Brain pericyte (primary cell): ENCODE measurements at regions not wholly inside any gene's neighbourhood (a gene's known extent, or its start where the extent isn't known, plus 50 kb on each side); places are given as distances from the start of the nearest gene placed in this dataset.

Experiments used
- DNase-seq: peaks from one replicate; pipeline ENCODE4 v3.0.0-alpha.2; 2012; ENCODE audit warnings: low read depth, low spot score

- no peak for DNase-seq
These were observed 944.8 kb upstream of the CNTNAP5 start for GRCh38 chr2:123080331-123080730.

DNA sequence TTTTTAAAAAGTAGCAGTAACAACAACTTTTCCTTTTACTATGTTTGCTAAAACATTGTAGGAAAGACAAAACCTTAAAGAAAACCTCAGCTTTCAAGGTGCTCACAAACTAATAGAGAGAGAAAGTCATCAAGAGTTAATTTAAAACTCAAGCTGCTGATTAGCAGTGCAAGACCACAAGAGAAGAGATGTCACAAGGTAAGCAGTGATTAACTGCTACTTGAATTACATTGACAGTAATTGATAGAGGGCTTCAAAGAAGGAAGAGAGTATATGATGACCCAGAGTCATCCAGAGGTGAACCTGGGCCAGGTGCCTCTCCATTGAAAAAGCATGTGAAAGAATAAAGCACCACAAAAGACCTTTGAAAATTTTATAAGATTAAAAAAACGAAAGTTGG, 939.6 kb upstream of the CNTNAP5 start:
- no peak for DNase-seq

DNA sequence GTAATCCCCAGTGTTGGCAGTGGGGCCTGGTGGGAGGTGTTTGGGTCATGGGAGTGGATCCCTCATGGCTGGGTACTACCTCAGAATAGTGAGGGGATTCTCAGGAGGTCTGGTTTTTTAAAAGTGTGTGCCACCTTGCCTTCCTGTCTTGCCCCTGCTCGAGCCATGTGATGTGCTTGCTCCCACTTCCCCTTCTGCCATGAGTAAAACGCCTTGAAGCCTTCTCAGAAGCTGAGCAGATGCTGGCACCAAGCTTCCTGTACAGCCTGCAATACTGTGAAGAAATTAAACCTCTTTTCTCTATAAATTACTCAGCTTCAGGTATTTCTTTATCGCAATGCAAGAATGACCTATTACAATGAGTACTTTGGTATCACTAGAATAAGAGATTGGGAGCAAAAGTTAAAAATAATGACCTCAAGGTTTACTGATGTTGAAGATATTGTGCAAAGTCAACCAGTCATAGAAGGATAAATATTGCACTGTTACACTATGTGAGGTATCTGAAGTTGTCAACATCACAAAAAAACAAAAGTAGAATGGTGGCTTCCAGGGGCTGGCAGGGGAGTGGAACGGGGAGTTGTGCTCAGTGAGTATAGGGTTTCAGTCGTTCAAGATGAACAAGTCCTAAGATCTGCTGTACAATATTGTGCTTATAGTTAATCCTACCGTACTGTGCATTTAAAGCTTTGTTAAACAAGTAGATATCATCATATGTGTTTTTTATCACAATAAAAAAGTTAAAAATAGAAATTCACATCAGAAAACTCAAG, 938.3 kb upstream of the CNTNAP5 start:
- DNase-seq, result no peak

DNA sequence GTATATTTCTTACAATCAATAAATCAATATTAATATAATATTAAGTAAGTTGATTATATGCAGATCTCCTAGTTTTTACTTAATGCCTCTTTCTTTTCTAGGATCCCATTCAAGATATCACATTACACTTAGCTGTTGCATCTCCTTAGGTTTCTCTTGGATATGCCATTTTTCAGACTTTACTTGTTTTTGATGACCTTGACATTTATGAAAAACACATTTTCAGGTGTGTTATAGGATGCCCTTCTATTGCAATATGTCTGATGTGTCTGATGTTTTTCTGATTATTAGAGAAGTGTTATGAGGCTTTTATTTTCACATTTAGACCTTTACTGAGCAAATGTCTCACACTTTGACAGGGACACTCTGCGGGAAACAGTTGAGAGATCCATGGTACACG, 933.6 kb upstream of the CNTNAP5 start:
- no peak for DNase-seq

- DNase-seq, result no peak
These were observed 931.9 kb upstream of the CNTNAP5 start for GRCh38 chr2:123093199-123093598.

- DNase-seq, result no peak
These were observed 929.8 kb upstream of the CNTNAP5 start for GRCh38 chr2:123095219-123095835.

GRCh38 chr2:123098619-123099018, 926.5 kb upstream of the CNTNAP5 start:
- DNase-seq, result no peak

DNA sequence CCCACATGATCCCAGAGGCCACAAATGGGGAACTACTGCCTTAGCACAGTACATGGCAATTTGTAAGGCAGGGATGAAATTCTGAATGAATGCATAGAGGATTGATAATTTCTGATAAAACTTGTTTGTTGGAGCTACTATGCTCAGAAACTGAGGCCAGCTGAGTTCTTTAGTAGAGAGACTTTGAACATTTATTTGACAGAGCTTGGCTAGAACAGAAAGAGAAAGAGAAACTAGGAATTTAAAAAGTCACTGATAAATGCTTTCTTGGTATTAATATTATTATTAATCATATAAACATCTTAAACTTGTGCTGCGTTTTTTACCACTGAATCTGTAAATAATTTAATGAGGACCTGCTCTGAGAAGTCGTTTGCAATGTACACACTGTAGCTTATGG, 923.7 kb upstream of the CNTNAP5 start:
- DNase-seq, result no peak

GRCh38 chr2:123103902-123104301, 921.2 kb upstream of the CNTNAP5 start:
- no peak for DNase-seq

GRCh38 chr2:123116595-123116994, 908.5 kb upstream of the CNTNAP5 start:
- no peak for DNase-seq

DNA sequence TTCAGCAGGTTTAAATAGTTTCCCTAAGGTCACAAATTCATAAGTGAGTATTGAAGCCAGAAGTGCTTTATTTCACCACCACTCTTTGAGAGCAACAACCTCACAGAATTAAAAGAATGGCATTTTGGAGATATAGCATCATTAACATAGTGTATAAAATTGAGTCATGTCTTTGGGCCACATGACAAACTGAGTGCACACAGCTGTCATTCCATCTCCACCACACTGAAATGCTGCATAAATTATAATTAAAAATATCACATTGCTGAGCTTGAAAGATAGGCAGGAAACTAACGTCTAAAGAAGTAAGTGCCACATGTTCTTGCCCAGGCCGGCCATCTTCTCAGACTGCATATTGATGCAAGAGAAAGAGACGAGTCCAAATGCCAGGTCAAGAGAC, 897.9 kb upstream of the CNTNAP5 start:
- DNase-seq, result no peak

GRCh38 chr2:123128951-123129350, 896.1 kb upstream of the CNTNAP5 start:
- DNase-seq, result no peak

GRCh38 chr2:123136419-123136818, 888.7 kb upstream of the CNTNAP5 start:
- DNase-seq, result no peak

- no peak for DNase-seq
These were observed 881.0 kb upstream of the CNTNAP5 start for GRCh38 chr2:123144082-123144481.

- no peak for DNase-seq
These were observed 872.0 kb upstream of the CNTNAP5 start for GRCh38 chr2:123153041-123153440.

GRCh38 chr2:123154195-123154594, 870.9 kb upstream of the CNTNAP5 start:
- no peak for DNase-seq

DNA sequence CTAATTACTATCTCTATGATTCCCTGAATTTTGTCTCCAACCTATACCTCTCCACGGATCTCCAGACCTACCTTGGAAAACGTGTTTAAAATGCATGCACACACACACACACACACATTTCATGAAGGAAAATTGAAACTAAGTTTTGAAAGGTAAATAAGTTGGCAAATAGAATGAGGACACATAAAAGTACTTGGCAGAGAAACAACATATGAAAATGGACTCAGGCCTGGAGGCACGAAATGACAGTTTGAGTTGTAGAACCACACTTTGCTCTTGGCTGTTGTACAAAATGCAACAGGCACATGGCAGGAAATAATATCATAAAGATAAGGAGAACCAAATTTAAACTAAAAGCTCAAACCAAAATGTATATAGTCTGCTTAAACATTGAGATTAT, 868.1 kb upstream of the CNTNAP5 start:
- no peak for DNase-seq

DNA sequence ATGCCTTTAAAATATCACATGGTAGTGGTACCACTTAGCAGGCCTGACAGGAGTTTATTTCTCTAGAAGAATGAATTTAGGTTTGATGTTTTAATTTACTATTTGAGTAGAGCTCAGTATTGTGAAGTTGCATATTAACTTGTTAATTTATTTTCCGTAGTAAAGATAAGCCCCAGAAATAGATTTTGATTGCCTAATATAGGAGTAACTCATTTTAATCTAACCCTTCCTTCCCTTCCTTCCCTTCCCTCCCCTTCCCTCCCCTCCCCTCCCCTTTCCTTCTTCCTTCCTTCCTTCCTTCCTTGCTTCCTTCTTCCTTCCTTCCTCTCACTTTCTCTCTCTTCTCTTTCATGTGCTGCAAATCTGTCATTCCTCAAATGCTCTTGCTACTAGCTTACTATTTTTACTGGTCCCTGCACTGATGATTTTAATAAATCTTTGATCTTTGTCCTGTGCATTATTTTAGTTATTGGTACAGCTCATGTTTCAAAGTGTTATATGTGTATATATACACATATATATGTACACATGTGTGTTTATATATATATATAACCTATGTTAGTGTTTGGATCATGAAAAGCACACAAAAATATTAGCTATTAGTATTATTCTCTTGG, 862.6 kb upstream of the CNTNAP5 start:
- DNase-seq, result no peak

GRCh38 chr2:123163398-123163797, 861.7 kb upstream of the CNTNAP5 start:
- DNase-seq, result no peak

DNA sequence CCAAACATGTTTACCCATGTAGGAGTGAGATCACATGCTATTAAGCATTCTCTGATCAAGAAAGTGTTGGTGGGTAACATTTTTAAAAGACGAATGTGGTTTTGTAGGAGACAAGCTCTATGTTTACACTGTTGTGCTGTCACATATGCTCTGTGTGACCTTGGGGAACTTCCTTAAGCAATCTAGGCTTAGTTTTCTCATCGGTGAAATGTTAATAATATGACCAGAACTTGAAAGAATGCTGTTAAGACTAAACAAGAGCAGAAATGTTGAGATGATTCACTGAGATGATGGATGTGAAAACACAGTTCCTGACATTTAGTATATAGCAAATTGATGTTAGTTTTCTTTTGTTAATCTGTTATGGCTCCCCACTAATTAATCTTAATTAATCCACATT, 860.9 kb upstream of the CNTNAP5 start:
- no peak for DNase-seq

DNA sequence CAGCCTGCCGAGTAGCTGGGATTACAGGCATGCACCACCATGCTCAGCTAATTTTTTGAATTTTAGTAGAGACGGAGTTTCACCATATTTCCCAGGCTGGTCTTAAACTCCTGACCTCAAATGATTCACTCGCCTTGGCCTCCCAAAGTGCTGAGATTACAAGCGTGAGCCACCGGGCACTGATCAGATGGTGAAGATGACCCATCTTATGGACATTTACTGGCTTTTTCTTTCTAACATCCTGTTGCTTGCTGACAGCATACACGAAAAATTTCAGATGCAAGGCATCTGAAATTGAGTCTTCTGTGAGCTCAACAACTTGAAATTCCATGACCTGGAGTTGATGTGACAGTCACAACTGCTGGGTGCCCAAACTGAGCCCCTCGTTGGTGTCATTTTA, 859.5 kb upstream of the CNTNAP5 start:
- no peak for DNase-seq

- DNase-seq, result no peak
These were observed 845.6 kb upstream of the CNTNAP5 start for GRCh38 chr2:123179526-123179925.

DNA sequence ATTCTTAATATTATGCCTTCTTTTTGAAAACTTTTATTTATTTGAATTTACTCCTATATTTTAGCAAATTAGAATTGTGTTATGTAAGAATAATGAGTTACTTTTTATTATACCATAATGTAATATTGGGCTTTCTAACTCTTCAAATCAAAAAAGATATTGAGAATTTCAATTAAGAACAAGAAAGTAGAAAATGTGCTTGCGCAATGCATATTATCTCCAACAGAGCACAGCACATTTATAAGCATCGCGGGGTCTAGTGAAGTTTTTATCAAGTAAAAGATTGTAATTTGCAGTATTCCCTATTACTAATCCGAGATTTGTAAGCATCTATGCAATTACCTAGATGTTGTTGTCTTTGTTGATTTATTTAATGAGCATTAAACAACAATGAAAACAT, 829.1 kb upstream of the CNTNAP5 start:
- DNase-seq, result no peak
